Lower leg skin (tissue), 3 donors: ENCODE measurements at regions not wholly inside any gene's neighbourhood (a gene's known extent, or its start where the extent isn't known, plus 50 kb on each side); places are given as distances from the start of the nearest gene placed in this dataset.

Experiments used
- CTCF ChIP-seq, 3 donors: fragments of 450-650 bp; IDR thresholded peaks; one replicate each; pipeline ENCODE4 v1.5.1; 2016; ENCODE audit warnings: antibody characterized with exemption in 3 of 3, mild to moderate bottlenecking in 3 of 3, moderate library complexity in 2 of 3
- POLR2A ChIP-seq, 2 donors: fragments of 450-650 bp; IDR thresholded peaks; one replicate each; pipeline ENCODE4 v1.6.1; 2016 to 2017; ENCODE audit warnings: antibody characterized with exemption in 2 of 2, mild to moderate bottlenecking in 1 of 2, moderate library complexity in 1 of 2

GRCh38 chr3:177789500-177789899, 592.2 kb upstream of the TBL1XR1 start:
- TF ChIP-seq CTCF (IDR thresholded peaks at IDR 0.05): no peak
- no peak for TF ChIP-seq POLR2A (IDR thresholded peaks at IDR 0.05)
